AG20443 (cell line): ENCODE measurements at regions not wholly inside any gene's neighbourhood (a gene's known extent, or its start where the extent isn't known, plus 50 kb on each side); places are given as distances from the start of the nearest gene placed in this dataset.

ENCODE experiments used
- DNase-seq: peaks from one replicate; pipeline ENCODE4 v3.0.0; 2012; ENCODE audit warnings: low spot score, mixed read lengths

DNA sequence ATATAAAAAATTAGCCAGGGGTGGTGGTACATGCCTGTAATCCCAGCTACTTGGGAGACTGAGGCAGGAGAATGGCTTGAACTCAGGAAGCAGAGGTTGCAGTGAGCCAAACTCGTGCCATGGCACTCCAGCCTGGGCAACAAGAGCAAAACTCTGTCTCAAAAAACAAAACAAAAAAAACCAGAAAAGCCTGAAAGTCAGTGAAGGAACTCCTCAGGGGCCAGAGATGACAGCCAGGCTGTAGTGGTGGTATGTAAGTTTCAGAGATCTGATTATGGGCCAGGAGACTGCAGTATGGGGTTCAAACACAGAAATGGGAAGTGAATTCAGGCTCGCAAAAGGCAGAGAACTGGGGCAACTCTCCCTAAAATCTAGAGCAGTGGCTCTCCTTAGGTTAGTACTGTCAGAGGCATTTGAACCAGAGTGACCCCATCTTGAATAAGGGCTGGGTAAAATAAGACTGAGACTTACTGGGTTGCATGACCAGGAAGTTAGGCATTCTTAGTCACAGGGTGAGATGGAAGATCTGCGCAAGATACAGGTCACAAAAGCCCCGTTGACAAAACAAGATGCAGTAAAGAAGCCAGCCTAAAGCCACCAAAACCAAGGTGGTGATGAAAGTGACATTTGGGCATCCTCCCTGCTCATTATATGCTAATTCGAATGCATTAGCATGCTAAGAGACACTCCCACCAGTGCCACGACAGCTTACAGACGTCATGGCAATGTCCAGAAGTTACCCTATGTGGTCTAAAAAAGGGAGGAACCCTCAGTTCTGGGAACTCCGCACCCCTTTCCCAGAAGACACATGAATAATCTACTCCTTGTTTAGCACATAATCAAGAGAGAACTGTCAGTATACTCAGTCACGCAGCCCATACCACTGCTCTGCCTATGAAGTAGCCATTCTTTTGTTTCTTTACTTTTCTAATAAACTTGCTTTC lies 120.2 kb upstream of the XYLT1 start:
- DNase-seq = peak; percentile 23

- DNase-seq = no peak
Measured at GRCh38 chr16:17589898-17590297, 119.1 kb upstream of the XYLT1 start.

DNA sequence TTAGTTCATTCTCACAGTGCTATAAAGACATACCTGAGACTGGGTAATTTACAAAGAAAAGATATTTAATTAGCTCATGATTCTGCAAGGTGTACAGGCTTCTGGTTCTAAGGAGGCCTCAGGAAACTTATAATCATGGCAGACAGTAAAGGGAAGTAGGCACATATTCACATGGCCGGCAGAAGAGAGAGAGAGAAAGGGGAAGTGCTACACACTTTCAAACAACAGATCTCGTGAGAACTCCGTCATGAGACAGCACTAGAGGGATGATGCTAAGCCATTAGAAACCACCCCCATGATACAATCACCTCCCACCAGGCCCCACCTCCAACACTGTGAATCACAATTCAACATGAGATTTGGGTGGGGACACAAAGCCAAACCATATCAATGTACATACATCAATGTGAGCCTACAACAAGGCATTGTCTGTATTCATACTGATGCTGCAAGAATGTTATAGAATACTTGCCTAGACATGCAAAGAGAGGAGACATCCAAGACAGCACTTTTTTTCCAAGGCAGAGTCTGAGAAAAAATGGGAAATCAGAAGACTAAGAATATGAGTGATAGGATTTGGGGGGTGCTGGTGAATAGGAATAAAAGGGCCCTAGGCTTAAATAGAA lies 114.8 kb upstream of the XYLT1 start:
- no peak for DNase-seq

GRCh38 chr16:17578981-17579874 lies 108.5 kb upstream of the XYLT1 start:
- DNase-seq = peak; percentile 88

GRCh38 chr16:17574256-17574655 lies 103.5 kb upstream of the XYLT1 start:
- DNase-seq = no peak

DNA sequence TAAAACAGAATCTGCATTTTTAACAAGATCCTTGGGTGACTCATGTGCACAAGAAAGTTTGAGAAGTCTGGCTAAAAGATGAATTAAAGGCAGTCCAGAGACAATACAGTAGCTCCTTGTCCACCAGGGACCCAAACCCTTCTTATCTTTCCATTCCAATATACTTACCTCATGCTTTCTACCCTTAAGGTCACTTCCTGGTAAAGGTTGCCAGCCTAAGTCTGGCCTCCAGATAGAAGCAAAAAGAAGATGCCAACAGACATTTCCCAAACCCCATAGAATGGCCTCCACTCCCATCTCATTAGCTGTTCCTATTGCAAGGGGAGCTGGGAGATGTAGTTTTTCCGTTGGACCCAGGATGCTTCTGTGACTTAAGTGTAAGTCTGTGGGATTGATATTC lies 101.4 kb upstream of the XYLT1 start:
- no peak for DNase-seq

DNA sequence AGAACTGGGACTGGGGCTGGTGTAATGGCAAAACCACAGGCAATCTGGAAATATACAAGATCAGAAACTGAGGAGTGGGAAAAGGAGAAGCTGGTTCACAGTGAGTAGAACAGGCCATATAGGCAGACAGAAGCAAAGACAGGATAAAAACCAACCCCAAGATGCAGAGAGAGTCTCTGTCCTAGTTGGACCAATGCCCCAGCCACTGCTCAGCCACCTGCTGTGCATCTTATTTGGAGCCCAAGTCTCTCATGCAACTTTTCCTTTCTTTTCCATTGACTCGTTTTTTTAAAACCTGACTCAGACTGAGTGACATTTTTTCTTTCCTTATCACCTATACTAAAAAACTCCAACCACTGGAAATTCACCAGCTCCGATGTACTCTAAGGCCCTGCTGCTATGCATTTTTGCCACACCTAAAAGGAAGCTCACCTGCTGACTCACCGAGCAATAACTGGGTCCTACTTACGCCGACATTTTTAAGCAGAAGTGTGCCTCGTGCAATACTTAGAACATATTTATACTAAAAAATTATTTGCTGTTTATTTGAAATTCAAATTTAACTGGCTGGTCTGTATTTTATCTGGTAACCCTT lies 100.8 kb upstream of the XYLT1 start:
- DNase-seq = no peak

GRCh38 chr16:17568239-17568638 lies 97.5 kb upstream of the XYLT1 start:
- DNase-seq = no peak

DNA sequence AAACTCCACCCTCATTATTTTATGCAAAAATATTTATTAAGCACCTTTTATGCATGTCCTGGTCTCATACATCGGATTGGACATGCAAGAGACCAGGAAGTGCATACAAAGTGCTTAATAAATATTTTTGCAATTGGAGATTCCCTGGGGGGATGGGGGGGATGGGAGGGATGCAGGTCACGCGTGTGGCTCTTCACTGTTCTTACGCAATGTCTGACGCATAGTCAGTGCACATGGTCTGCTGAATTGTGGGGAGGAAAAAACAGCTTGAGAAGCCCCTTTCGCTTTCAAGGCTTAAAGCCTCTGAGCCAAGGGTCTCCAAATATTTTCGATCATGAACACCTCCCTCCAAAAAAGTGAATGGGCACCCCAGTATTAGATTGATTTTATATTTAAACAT lies 96.7 kb upstream of the XYLT1 start:
- no peak for DNase-seq

DNA sequence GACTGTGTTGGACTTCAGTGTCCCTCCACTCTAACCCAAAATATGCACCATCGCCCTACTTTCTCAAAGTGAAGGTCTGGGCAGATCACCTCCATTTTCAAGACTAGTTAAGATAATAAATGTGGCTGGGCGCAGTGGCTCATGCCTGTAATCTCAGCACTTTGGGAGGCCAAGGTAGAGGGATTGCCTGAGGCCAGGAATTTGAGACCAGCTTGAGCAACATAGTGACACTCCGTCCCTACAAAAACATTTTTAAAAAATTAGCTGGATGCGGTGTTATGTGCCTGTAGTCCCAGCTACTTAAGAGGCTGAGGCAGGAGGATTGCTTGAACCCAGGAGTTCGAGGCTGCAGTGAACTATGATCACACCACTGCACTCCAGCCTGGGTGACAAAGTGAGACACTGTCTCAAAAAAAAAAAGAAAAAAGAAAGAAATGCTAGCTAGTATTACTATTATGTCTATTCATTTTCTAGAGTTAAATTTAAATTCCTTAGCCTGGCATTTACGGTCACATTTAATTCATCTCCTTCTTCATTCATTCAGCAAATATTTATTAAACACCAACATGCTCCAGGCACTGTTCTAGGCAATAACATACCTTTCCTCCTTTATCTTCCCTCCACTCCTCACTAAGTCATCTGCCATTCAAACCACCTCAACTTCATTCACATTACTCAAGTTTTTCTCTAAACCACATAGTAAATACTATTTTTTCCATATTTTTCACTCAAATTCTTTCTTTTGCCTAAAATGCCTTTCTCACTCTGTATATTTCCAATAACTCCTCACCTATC lies 96.1 kb upstream of the XYLT1 start:
- no peak for DNase-seq

- no peak for DNase-seq
Measured at GRCh38 chr16:17566075-17566474, 95.3 kb upstream of the XYLT1 start.

GRCh38 chr16:17565605-17566004 lies 94.8 kb upstream of the XYLT1 start:
- DNase-seq = no peak

DNA sequence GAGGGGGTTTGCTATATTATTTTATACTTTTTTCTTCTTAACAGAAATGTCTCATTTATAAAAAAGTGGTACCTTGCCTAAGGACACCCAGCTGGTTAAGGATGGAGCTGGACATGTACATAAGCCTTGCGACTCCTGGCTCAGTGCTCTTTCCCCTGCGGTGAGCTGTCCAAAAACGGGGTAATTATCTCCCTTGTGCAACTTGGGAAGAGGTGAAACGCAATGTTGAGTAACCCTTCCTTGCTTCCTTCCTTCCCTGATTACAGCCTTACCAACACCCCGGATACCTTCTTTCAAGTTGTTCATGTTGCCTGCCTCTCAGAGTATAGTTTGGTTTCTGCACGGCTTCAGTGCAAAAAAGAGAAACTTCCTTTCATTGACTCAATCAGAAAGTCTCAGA lies 94.1 kb upstream of the XYLT1 start:
- DNase-seq = no peak

GRCh38 chr16:17563323-17564091 lies 92.7 kb upstream of the XYLT1 start:
- DNase-seq = no peak

GRCh38 chr16:17561056-17561455 lies 90.3 kb upstream of the XYLT1 start:
- no peak for DNase-seq

DNA sequence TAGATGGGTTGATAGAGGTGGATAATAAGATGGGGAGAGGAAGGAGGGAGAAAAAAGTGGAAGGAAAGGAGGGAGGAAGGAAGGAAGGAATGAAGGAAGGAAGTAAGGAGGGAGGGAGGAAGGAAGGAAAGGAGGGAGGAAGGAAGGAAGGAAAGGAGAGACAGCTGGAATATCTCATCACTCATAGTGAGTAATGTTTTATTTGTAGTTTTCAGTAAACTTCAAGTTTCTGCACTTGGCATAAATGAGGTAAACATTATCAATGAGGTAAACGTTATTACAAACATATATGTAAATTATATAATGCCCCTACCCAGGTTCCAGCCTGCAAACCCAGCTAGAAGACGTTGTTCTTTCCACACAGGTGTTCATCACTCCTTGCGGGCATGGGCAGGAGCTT lies 89.8 kb upstream of the XYLT1 start:
- DNase-seq = no peak

DNA sequence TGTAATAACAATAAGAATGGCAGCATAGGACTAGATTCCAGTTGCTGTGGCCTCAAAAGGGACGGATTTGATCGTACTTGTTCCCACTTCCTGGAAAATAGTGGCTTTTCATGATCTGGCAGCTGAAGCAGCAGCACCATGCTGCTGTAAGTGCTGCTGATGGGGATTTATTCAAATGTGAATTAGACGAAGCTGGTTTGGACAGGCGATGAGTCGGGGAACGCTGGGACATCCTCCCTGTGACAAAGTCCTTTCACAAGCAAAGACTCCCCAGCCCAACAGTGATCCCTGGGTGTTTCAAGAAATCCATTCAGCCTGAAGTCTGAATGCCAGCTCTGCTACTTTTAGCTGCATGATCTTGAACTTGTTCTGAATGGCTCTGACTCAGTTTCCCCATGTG lies 88.6 kb upstream of the XYLT1 start:
- no peak for DNase-seq

DNA sequence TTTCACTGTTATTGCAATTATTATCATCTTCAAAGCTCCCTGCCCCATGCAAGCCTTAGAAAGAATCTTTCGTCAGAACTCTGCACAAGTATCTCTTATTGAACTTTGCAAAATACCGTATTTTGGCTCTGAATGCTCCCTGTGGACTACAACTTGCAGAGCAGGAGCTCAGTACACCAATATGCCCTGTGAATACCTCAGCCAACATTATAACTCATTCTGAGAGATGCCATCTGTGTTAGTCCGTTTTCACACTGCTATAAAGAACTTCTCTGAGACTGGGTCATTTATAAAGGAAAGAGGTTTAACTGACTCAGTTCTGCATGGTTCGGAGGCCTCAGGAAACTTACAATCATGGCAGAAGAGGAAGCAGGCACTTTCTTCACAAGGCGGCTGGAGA lies 87.2 kb upstream of the XYLT1 start:
- DNase-seq = no peak

DNA sequence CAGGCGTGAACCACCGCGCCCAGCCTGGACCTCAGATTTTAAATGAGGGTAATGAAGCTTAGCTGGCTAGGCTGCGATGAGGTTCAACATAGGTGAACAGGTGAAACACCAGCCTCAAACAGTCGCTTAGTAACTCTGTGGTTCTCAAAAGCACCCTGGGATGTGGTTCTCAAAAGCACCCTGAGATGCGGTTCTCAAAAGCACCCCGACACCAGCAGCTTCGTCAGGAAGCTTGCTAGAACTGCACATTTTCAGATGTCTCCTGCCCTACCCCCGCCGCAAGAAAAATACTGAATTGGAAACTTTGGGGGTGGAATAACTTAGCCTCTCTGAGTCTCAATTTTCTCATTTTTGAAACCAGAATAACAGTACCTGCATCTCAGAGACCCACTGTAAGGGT lies 86.7 kb upstream of the XYLT1 start:
- DNase-seq = no peak

GRCh38 chr16:17556276-17557052 lies 85.7 kb upstream of the XYLT1 start:
- DNase-seq = peak; percentile 53
